Stimulated activated naive CD8-positive, alpha-beta T cell treated with anti-CD3 and anti-CD28 coated beads, Interleukin-15, Interleukin-2, amounts not matched to agents 100 U/mL and 50 U/mL, for 24 hours (primary cell): ENCODE measurements at regions not wholly inside any gene's neighbourhood (a gene's known extent, or its start where the extent isn't known, plus 50 kb on each side); places are given as distances from the start of the nearest gene placed in this dataset.

Source experiments
- ATAC-seq: fragments of 150-1000 bp; cut with Tn5 transposase; one replicate; pipeline ENCODE4 v1.10.0; 2021
- DNase-seq: peaks from one replicate; pipeline ENCODE4 v3.0.0; 2021

GRCh38 chr2:48140586-48140985 lies 173.9 kb upstream of the FOXN2 start:
- no peak for ATAC-seq
- no peak for DNase-seq

- no peak for ATAC-seq
- DNase-seq = no peak
Measured at GRCh38 chr2:48144777-48145176, 169.7 kb upstream of the FOXN2 start.

GRCh38 chr2:48145845-48146452 lies 168.5 kb upstream of the FOXN2 start:
- ATAC-seq = peak; percentile 73
- no peak for DNase-seq

DNA sequence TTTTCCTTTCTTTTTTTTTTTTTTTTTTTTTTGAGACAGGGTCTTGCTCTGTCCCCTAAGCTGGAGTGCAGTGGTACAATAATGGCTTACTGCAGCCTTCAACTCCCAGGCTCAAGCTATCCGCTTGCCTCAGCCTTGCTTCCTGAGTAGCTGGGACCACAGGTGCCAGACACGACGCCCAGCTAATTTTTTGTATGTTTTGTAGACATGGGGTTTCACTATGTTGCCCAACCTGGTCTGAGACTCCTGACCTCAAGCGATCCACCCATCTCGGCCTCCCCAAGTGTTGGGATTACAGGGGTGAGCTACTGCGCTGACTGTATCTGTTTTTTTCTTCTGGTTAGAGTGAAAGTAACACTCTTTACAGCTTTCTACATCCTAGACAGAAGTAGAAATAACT lies 167.9 kb upstream of the FOXN2 start:
- DNase-seq (no peak), ATAC-seq (no peak)

- no peak for DNase-seq
Measured at GRCh38 chr2:48147719-48148118, 166.8 kb upstream of the FOXN2 start.

GRCh38 chr2:48148841-48149430 lies 165.5 kb upstream of the FOXN2 start:
- ATAC-seq (no peak), DNase-seq (no peak)

More at GRCh38 chr2:48147719-48148118, 166.8 kb upstream of the FOXN2 start:
- ATAC-seq = no peak

GRCh38 chr2:48157150-48157549 lies 157.3 kb upstream of the FOXN2 start:
- ATAC-seq (no peak), DNase-seq (no peak)

GRCh38 chr2:48161628-48162027 lies 152.9 kb upstream of the FOXN2 start:
- DNase-seq (no peak), ATAC-seq (no peak)

GRCh38 chr2:48162742-48163141 lies 151.7 kb upstream of the FOXN2 start:
- no peak for ATAC-seq
- no peak for DNase-seq

DNA sequence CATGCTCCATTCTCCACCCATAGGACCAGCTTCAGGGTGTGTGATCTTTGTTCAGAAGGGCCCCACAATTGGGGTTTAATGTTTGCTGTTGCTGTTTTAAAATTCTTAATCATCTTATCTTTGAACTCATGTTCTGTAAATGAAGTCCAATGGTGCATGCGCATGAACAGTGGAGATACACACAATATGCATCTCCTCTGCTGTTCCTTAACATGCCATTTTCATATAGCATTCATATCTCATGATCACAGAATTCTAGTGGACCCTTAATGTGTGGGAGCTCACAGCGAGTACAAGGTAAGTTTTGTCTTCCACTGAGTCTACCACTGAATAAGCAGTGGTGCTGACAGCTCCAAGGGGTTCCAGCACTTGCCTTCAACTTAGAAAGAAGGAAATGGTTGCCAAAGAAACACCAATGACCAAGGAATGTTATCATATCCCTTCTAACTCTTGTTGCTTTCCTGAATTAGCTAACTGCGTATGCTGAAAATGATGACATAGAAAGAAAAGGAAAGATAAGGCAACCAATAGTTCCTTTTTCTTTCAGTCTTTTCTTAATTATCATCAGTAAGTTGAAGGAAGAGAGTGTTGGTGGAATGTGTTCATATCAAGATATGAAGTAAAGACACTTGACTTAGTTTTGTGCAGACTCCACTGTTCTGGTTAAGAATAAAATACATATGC lies 149.3 kb upstream of the FOXN2 start:
- no peak for DNase-seq
- ATAC-seq = no peak

GRCh38 chr2:48169141-48169592 lies 145.3 kb upstream of the FOXN2 start:
- DNase-seq (no peak), ATAC-seq (no peak)

- no peak for ATAC-seq
- DNase-seq = no peak
Measured at GRCh38 chr2:48170281-48170680, 144.2 kb upstream of the FOXN2 start.

DNA sequence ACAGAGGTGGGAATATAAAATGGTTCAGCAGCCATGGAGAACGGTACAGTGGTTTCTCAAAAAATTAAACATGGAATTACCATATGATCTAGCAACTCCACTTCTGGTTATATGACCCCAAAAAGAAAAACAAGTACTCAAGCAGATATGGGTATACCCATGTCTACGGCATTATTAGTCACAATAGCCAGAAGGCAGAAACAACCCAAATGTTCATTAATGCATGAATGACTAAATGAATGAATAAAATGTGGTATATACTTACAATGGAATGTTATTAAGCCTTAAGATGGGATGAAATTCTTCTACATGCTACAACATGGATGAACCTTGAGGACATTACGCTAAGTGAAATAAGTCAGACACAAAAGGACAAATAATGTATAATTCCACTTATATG lies 141.3 kb upstream of the FOXN2 start:
- ATAC-seq (no peak), DNase-seq (no peak)

DNA sequence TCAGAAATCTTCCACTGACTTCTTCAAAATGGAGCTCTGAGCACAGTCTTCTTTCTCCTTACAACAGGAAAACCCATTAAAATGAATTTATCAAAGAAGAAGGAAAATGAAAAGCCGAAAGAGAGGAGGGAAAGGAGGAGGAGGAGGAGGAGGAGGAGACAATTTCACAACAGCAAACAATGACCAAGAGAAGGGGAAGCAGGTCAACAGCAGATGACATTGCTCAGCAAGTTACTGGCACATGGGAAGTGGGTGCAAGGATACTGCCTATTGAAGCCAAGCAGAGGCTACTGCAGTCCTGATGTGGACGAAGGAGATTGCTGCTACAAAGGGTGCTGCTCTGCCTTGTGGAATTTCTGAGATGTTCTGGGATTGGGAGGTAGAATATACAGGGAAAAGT lies 140.0 kb upstream of the FOXN2 start:
- ATAC-seq = no peak

DNA sequence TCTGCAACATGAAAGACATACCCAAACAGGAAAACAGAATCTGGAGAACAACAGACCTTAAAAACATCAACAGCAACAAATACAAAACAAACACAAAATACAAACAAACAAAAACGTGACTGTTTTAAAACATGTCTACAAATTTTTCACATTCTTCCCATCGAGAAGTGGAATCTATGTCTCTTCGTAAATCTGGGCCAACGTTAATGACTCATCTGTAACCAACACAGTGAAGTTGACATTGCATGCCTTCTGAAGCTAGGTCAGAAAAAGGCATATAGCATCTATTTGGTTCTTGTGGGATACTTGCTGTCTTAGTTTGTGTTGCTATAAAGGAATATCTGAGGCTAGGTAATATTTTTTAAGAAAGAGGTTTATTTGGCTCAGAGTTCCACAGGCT lies 139.2 kb upstream of the FOXN2 start:
- ATAC-seq (no peak), DNase-seq (no peak)

More for the DNA sequence above, 140.0 kb upstream of the FOXN2 start:
- no peak for DNase-seq

GRCh38 chr2:48175656-48176055 lies 138.8 kb upstream of the FOXN2 start:
- ATAC-seq = no peak
- no peak for DNase-seq

DNA sequence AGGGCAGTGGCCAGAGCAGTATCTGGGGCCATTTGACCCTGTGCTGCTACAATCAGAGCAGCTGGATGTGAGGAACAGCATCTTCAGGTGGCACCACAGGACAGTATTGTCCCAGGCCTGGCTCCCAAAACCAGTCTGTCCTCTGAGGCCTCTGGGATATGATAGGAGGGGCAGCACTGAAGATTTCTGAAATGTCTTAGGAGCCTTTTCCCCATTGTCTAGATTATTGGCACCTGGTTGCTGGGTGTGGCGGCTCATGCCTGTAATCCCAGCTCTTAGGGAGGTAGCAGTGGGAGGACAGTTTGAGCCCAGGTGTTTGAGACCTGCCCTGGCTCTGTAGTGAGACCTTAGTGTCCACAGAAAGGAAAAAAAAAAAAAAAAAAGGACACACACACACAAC lies 137.6 kb upstream of the FOXN2 start:
- DNase-seq (no peak), ATAC-seq (no peak)

DNA sequence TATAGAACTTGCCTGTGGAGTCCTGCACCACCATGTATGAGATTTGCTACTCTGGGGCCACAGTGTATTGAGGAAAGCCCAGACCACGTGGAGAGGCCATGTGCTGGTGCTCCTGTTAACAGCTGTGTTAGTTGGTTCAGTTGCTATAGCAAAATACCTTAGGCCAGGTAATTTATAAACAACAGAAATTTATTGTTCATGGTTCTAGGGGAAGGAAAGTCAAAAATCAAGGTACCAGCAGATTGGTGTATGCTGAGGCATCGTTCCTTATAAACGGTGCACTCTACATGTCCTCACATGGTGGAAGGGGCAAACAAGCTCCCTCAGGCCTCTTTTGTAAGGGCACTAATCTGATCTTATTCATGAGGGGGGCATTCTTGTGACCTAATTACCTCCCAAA lies 135.9 kb upstream of the FOXN2 start:
- no peak for DNase-seq
- no peak for ATAC-seq

DNA sequence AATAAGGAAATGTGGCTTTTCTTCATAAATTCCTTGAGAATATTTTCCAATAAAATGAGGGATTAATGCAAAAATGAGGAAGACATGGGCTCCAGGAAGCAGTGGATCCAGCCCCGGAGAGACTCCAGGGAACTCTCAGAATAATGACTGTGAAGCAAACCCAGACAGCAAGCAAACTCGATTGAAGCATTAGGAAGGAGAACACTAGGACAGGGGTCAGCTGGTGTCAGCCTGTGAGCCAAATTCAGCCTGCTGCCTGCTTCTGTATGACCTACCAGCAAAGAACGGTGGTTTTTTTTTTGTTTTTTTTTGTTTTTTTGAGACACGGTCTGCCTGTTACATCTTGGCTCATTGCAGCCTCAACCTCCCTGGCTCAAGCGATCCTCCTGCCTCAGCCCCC lies 133.9 kb upstream of the FOXN2 start:
- DNase-seq (no peak), ATAC-seq (no peak)

GRCh38 chr2:48183276-48183675 lies 131.2 kb upstream of the FOXN2 start:
- ATAC-seq = no peak
- DNase-seq = no peak

DNA sequence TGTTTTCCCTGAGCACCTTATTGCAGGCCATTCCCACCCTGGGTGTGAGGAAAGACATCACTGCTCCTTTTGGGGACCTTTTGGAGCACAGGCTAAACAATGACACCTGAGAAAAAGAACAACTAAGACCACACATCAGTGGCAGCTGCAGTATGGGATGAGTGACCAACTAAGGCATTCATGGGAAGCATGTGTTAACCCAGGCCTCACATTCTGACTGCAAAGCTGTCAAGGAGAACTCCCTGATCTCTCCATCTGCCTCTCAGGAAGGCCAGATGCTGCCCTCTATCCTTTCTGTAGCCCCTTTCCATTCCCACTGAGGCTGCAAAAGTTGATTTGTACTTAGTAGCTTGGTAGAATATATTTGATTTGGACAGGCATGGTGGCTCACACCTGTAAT lies 130.5 kb upstream of the FOXN2 start:
- no peak for DNase-seq
- ATAC-seq = no peak

DNA sequence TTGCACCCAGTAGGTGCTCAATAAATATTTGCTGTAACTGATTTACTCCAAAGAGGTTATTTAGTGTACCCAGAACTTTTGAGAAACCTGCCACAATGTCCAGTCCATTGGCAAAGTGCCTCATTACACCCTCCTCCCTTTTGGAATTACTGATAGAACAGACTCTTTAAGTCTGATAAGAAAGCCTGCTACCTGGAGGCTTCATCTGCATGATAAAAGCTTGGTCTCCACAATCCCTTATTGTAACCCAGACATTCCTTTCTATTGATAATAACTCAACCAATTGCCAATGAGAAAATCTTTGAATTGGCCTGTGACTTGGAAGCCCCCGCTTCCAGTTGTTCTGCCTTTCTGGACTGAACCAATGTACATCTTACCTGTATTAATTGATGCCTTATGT lies 127.0 kb upstream of the FOXN2 start:
- ATAC-seq (no peak), DNase-seq (no peak)

DNA sequence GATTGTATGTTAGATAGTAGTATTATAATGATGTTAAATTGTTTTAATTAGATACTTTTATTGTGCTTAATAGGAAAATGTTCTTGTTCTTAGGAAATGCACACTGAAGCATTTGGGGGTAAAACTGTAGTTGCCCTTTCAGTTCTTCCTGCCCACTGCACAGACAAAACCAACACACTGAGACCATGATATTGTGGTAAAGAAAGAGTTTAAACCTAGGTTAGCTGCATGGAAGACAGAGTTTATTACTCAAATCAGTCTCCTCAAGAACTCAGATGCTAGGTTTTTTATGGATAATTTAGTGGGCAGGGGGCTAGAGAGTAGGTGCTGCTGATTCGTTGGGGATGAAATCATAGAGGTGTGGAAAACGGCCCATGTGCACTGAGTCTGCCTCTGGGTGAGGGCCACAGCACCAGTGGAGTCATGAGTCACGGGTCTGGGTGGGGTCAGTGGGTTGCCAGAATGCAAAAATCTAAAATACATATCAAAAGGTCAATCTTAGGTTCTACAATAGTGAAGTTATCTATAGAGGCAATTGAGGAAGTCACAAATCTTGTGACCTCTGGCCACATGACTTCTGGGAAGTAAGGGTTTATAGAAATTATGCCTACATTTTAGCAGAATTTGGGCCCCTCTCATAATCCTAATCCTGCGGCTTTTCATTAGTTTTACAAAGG lies 124.8 kb upstream of the FOXN2 start:
- ATAC-seq = peak; percentile 61
- DNase-seq = peak; percentile 7
